NCI-H526 treated with DMSO at 0.1 percent for 48 hours (cell line): ENCODE measurements at regions not wholly inside any gene's neighbourhood (a gene's known extent, or its start where the extent isn't known, plus 50 kb on each side); places are given as distances from the start of the nearest gene placed in this dataset.
"Not testable (repeated sequence)": the region's sequence is repeated elsewhere in the genome, so short reads cannot be mapped to it uniquely, and the experiment has no call there.

Source experiments
- DNase-seq: peaks from one replicate; lab custom pipeline; 2025; lab: John Stamatoyannopoulos, UW

- DNase-seq = no peak
Observed at GRCh38 chr20:43364001-43364400, 93.7 kb upstream of the SRSF6 start.

DNA sequence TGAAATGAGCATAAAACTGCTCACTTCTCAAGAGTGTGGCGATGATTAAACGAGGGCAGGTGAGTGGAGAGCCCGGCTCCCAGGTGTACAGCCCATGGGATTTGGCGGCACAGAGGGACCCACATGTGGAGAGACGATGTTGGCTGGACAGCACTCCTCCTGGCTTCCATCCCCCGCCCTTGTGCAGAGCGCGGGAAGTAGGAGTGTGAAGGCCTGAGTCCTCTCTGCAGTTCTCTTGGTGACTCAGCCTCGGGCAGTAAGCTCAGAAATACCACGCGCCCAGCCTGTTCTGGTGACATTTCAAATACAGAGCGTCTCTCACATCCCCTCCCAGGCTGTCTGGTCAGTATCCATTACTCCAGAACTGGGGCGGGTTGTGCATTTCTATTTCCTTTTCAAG is 94.2 kb upstream of the SRSF6 start:
- DNase-seq = no peak

DNA sequence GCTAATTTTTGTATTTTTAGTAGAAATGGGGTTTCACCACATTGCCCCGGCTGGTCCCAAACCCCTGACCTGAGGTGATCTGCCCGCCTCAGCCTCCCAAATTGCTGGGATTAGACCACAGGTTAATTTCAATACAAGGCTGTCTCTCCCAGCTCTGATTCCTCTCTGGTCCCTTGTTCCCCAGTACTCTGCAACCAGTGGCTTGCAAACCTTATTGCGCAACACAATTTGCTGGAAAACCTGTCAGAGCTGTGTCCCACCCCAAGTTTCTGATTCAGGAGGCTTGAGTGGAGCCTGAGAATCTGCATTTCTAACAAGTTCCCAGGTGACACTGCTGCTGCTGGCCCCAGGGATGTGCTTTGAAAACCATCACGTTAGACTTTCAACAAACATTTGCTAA is 96.2 kb upstream of the SRSF6 start:
- no peak for DNase-seq

GRCh38 chr20:43360016-43360415 is 97.7 kb upstream of the SRSF6 start:
- no peak for DNase-seq

DNA sequence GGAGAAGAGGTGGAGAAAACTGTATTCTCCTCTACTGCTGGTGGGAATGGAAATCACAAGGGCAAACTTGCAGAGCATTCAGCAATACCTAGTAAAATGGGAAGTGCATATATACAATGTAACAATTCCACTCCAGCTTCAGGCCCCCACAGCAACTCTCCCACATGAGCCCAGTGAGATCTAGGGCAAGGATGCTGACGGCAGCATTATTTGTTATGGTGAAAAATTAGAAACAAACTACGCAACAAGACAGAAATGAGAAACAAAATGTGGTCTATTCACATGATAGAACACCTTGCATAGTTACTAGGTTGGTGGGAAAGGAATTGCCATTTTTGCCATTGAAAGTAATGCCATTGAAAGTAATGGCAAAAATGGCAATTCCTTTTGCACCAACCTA is 98.9 kb upstream of the SRSF6 start:
- DNase-seq = no peak

GRCh38 chr20:43357352-43357751 is 100.3 kb upstream of the SRSF6 start:
- no peak for DNase-seq

DNA sequence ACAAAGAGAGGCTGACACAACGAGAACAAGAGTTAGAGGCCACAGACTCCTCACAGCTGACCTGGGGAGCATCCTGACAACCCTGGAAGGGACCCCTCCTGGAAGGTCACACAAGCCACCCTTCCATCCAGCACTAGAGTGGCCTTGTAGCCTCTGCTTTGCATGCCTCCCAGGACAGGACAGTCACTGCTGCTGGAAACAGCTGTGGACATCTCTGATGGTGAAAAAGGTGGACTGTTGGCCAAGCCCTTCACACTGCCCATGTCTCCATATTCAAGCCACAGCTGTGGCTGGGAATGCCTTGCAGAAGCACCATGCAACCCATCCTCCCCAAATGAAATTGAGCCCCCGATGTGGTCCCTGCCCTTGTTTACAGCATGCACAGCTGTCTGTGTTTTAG is 102.1 kb upstream of the SRSF6 start:
- DNase-seq = no peak

DNA sequence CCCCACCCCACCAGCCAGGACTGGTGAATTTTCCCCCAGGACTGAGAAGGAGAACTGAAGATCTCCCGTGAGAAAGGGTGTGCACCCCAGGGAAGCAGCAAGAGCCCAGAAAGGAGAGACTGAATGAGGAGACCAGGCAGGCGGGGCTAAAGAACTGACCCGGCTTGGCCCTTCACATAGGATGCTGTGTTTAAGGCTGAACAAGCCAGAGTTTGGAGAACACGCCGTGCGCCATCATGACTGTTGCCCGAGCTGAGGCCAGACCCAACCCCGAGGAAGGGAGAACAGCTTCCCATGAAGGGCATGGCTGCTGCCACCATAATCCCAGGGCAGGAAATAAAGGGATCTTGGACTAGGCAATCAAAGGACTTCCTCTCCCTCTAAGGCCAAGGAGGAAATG is 104.7 kb upstream of the SRSF6 start:
- DNase-seq = no peak

- DNase-seq = not testable (repeated sequence)
Observed at GRCh38 chr20:43350694-43351093, 107.0 kb upstream of the SRSF6 start.

GRCh38 chr20:43349841-43350240 is 107.9 kb upstream of the SRSF6 start:
- DNase-seq = no peak

GRCh38 chr20:43347839-43348238 is 109.9 kb upstream of the SRSF6 start:
- not testable (repeated sequence) for DNase-seq

DNA sequence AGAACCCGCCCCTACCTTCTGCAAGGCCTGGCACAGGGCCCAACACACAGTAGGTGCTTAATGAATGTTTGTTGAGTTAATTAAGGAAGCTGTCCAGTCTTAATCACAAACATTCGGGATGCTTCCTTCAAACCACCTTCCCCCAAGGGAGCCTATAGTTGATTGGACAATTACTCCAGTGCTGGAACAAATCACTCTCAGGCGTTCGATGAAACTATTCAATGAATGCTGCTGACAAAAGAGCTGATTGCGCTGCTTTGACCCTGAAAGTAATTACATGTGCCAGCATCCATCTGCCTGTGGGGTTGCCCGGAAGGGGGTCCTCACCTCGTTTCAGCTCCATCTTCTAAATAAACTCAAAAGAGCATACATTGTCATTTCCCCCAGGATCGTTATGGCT is 112.0 kb upstream of the SRSF6 start:
- DNase-seq = no peak

DNA sequence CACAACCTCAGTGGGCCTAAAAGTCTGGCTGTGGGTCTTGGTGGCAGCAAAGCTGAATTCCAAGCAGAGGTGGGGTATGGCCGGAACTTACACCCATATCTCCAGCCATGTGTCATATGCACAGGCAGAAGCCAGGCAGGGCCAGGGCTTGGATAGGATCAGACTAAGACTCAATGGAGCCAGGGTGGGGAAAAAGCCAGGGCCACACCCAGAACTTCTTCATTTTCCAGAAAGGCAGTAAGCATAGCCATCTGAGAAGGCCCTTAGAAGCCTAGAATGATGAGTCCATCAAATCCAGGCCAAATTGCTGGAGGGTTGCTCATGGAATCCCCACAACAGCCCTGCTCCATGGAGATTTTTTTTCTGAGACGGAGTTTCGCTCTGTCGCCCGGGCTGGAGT is 116.2 kb upstream of the SRSF6 start:
- no peak for DNase-seq

DNA sequence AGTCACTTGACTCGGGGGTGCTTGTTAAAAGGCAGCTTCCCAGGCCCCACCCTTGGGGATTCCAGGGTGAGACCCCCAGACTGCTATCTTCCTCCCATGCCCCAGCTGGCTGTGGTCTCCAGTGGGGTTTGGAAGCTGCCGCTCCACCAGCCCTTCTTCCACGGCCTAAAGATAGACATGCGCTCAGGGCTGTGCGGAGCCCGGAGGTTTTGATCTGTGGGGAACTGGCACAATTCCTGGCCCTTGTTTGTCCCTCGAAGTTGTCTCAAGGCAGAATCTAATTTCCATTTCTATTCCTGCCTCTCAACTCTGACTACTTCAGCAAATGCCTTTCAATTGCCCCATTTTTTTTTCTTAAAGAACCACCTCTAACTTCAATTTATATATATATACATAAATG is 120.7 kb upstream of the SRSF6 start:
- no peak for DNase-seq

- DNase-seq = no peak
Observed at GRCh38 chr20:43334080-43334479, 123.6 kb upstream of the SRSF6 start.

GRCh38 chr20:43331906-43332305 is 125.8 kb upstream of the SRSF6 start:
- no peak for DNase-seq

- DNase-seq = no peak
Observed at GRCh38 chr20:43328697-43329096, 129.0 kb upstream of the SRSF6 start.

- not testable (repeated sequence) for DNase-seq
Observed at GRCh38 chr20:43327234-43327633, 130.5 kb upstream of the SRSF6 start.

DNA sequence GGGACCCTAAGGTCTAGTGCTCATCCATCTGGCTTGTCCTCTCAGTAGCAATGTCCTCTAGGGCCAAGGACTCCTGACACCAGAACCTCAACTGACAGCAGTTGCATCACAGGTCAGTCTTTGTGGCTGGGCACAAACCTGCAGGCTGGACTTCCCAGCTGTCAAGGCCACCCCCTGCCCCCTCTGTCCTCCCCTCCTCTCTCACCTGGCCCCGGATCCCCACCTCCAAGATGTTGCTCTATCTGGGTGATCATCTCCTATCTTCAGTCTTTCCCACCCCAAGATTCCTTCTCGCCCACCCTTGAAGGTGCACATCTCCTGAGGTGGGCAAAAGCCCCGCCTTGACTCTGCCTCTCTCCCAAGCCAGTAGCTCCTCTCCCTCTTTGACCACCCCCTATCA is 131.8 kb upstream of the SRSF6 start:
- DNase-seq = no peak

GRCh38 chr20:43323592-43323991 is 133.9 kb upstream of the PTPRT start:
- no peak for DNase-seq

- DNase-seq = no peak
Observed at GRCh38 chr20:43322851-43323250, 133.1 kb upstream of the PTPRT start.

- no peak for DNase-seq
Observed at GRCh38 chr20:43320536-43320935, 130.8 kb upstream of the PTPRT start.

DNA sequence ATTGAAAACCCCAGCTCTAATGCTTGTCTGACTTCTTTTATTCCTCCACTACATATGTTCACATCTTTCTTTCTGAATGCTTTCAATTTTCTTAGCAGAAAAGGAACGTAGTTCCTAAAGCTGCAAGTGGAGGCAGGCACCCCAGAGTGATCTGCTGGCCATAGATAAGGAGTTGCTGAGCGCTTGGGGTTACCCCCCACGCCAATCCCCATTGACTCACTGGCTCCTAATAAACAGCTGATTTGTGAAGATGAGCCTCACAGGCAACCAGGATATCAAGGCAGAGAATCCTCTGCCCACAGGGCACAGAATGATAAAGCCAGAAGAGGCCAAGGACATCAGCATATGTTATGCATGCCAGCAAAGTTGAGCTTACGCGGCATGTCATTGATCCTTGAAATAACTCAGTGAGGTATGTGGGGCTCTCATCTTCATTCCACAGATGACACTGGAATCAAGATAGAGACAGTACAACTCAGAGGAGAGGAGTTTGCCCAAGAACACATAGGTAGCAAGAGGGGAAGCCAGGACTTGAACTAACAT is 129.1 kb upstream of the PTPRT start:
- DNase-seq = no peak

GRCh38 chr20:43316271-43316670 is 126.6 kb upstream of the PTPRT start:
- DNase-seq = no peak

- DNase-seq = no peak
Observed at GRCh38 chr20:43309266-43309665, 119.6 kb upstream of the PTPRT start.
